SIG-M5 treated with dmso at 0.1 percent for 504 hours (cell line): ENCODE measurements at regions not wholly inside any gene's neighbourhood (a gene's known extent, or its start where the extent isn't known, plus 50 kb on each side); places are given as distances from the start of the nearest gene placed in this dataset.
A peak's percentile ranks its signal among the peaks of the same experiment; 100 is the strongest.

Experiments
- DNase-seq: peaks from one replicate; lab custom pipeline; 2025; ENCODE audit not compliant: unreplicated experiment; lab: John Stamatoyannopoulos, UW

- no peak for DNase-seq
Observed at GRCh38 chrX:131764216-131764615, 220.3 kb downstream of the OR13H1 start.

GRCh38 chrX:131778269-131779218 lies 234.7 kb downstream of the OR13H1 start:
- no peak for DNase-seq

- no peak for DNase-seq
Observed at GRCh38 chrX:131779306-131779705, 235.4 kb downstream of the OR13H1 start.

GRCh38 chrX:131779741-131780140 lies 235.9 kb downstream of the OR13H1 start:
- no peak for DNase-seq

- DNase-seq: no peak
Observed at GRCh38 chrX:131782646-131783045, 238.8 kb downstream of the OR13H1 start.

- DNase-seq: peak; percentile 38
Observed at GRCh38 chrX:131783555-131784308, 239.4 kb upstream of the STK26 start.

GRCh38 chrX:131789664-131790063 lies 233.4 kb upstream of the STK26 start:
- no peak for DNase-seq

- DNase-seq: no peak
Observed at GRCh38 chrX:131791608-131792355, 231.3 kb upstream of the STK26 start.

GRCh38 chrX:131792356-131792749 lies 230.7 kb upstream of the STK26 start:
- DNase-seq: peak; percentile 37

GRCh38 chrX:131792789-131793462 lies 230.2 kb upstream of the STK26 start:
- DNase-seq: peak; percentile 11

GRCh38 chrX:131795442-131796229 lies 227.5 kb upstream of the STK26 start:
- DNase-seq: no peak

- DNase-seq: no peak
Observed at GRCh38 chrX:131801066-131801465, 222.0 kb upstream of the STK26 start.

- DNase-seq: no peak
Observed at GRCh38 chrX:131801911-131802310, 221.2 kb upstream of the STK26 start.

GRCh38 chrX:131802836-131803626 lies 220.1 kb upstream of the STK26 start:
- DNase-seq: no peak

- peak; percentile 12 for DNase-seq
Observed at GRCh38 chrX:131812847-131813825, 210.0 kb upstream of the STK26 start.

GRCh38 chrX:131816551-131817136 lies 206.5 kb upstream of the STK26 start:
- DNase-seq: no peak

- DNase-seq: no peak
Observed at GRCh38 chrX:131818297-131818936, 204.7 kb upstream of the STK26 start.
